ENCODE measurements at regions not wholly inside any gene's neighbourhood (a gene's known extent, or its start where the extent isn't known, plus 50 kb on each side); places are given as distances from the start of the nearest gene placed in this dataset.
"Not testable (repeated sequence)": the region's sequence is repeated elsewhere in the genome, so short reads cannot be mapped to it uniquely, and the experiment has no call there.

DNA sequence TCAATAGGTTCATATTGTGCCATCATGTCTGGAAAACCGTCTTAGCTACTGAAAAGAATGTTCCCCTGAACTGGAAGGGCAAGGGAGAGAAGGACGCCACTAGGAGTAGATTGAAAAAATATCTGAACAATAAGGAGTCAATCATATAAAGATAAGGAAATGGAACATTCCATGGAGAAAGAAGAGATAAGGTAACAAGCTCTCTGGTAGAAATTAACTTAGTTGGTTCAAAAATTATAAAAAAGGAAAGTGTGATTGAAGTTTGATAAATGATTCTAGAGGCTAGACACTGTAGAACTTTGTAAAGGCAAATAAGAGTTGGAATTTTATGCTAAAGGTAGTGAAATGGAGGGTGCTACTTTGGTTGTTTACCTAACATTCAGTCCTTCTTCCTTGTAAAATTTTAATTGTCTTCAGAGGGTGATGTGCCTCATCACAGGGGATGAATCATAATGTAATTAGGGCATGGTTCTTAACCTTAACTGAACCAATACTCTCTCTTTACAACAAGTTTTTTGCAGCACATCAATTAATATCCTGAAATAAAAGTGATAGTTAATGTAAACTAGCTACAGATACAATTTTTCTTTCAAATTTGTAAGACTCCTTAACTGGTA is 135.5 kb downstream of the GPX5 start:
- Mint-ChIP-seq H3K9me3 (no peaks in the 10 kb centered on the region), H3K27me3 (peaks cover 67% of the 10 kb centered on the region), H3K36me3 (ENCODE audit: low read depth) (no peaks in the 10 kb centered on the region)

DNA sequence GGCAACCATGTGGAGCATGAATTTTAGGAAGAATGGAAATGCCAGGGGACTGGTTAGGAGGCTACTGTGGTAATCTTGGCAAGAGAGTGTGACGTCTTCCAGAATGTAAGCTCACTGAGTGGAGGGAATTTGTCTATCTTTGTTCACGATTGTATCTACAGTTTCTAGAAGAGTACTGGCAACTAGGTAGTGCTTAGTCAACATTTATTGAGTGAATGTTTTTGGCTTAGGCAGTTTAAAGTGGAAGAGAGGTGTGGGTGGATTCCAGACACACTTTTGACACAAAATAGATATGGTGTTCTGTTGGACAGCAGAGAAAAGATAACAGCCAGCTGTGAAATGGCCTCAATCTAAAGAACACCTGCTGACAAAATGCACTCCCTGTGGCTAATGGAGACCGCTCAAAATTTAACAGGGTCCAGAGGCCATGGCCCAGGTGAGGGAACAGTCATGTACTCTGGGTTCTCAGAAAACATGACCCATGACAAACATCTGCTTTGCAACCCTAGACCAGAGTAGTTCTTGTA is 139.3 kb downstream of the GPX5 start:
- Mint-ChIP-seq H3K9me3 (no peaks in the 10 kb centered on the region), H3K27ac (no peak overlapping the region), H3K4me3 (no peak overlapping the region), H3K4me1 (ENCODE audit: low read depth) (no peaks in the 10 kb centered on the region), H3K36me3 (ENCODE audit: low read depth) (no peaks in the 10 kb centered on the region), H3K27me3 (peaks cover 49% of the 10 kb centered on the region)

More for the DNA sequence above, 135.5 kb downstream of the GPX5 start:
- Mint-ChIP-seq H3K4me1 (ENCODE audit: low read depth) (peaks cover 33% of the 10 kb centered on the region), H3K27ac (no peak overlapping the region), H3K4me3 (no peak overlapping the region)

DNA sequence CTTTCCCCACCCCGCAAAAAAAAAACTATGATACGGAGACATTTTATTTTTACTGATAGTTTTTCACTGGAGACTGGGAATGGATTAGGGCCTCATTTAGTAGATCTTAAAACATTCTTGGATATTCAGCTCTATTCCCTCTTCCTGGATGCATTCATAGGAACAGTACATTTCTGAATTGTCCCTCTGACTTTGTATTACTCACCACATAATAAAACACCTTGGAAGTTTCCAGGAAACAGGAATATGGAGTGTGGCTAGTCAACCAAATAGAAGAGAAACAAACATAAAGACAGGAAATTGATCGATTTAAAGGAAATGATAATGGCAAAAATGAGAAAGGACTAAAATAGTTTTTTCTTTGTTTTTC is 147.7 kb downstream of the GPX5 start:
- peaks cover 4% of the 10 kb centered on the region for H3K9me3 Mint-ChIP-seq
- H3K27ac Mint-ChIP-seq, result peak overlapping the region; percentile 86
- peak overlapping the region; percentile 83 for H3K4me3 Mint-ChIP-seq
- H3K4me1 Mint-ChIP-seq (ENCODE audit: low read depth), result peaks cover 4% of the 10 kb centered on the region
- no peaks in the 10 kb centered on the region for H3K36me3 Mint-ChIP-seq (ENCODE audit: low read depth)
- peaks cover 74% of the 10 kb centered on the region for H3K27me3 Mint-ChIP-seq

DNA sequence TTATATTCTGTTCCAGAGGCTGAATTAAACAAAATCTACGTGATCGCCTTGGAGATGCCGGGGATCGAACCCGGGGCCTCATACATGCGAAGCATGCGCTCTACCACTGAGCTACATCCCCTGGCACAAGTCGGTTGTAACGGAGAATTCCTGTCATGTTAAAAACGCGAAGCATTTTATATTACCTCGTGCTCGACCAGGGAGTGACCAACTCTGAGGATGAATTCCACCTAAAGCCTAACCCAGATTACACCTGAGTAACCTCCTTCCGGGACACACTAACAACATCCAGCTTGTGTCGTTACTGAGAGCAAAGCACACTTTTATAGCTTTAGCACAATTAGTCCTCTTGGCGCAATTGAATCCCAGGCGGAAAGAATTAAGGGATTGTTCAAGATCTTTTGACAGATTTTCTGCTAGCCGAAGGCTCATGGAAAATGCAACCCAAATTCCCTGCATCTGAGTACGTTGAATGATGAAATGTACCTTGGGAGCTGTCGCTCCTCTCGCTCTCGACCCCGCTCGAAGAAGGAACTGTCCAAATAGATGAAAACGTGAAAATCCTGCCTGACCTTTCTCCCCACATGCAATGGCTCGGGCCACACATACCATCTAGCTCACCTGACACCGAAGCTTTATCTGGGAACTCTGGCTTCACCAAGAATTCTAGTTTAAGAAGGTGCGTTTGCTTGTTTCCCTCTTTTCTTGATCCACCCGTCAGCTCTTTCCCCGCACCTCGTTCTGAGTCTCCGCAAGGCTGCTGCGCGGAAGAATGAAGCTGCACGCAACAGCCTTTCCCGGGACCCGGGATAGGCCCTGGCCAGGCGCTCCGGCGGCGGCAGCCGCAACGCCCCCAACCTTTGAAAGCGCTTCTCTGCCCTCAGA is 148.3 kb downstream of the GPX5 start:
- H3K4me1 Mint-ChIP-seq (ENCODE audit: low read depth), result peaks cover 4% of the 10 kb centered on the region
- H3K9me3 Mint-ChIP-seq, result peaks cover 4% of the 10 kb centered on the region
- no peaks in the 10 kb centered on the region for H3K36me3 Mint-ChIP-seq (ENCODE audit: low read depth)
- peak overlapping the region; percentile 86 for H3K27ac Mint-ChIP-seq
- peak overlapping the region; percentile 83 for H3K4me3 Mint-ChIP-seq
- H3K27me3 Mint-ChIP-seq, result peaks cover 73% of the 10 kb centered on the region

DNA sequence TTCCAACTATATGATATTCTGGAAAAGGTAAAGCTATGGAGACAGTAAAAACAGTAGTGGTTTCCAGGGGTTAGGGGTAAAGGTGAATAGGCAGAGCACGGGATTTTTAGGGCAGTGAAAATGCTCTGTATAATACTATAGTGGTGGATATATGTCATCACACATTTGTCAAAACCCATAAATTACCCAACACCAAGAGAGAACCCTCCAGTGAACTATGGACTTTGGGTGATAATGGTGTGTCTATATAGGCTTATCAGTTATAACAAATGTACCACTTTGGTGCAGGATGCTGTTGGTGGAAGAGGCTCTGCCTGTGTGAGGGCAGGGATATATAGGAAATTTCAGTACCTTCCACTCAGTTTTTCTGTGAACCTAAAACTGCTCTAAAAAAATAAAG is 149.9 kb downstream of the GPX5 start:
- Mint-ChIP-seq H3K4me1 (ENCODE audit: low read depth) (peaks cover 4% of the 10 kb centered on the region), H3K27me3 (peaks cover 71% of the 10 kb centered on the region), H3K9me3 (peaks cover 4% of the 10 kb centered on the region), H3K27ac (no peak overlapping the region), H3K36me3 (ENCODE audit: low read depth) (no peaks in the 10 kb centered on the region), H3K4me3 (no peak overlapping the region)

DNA sequence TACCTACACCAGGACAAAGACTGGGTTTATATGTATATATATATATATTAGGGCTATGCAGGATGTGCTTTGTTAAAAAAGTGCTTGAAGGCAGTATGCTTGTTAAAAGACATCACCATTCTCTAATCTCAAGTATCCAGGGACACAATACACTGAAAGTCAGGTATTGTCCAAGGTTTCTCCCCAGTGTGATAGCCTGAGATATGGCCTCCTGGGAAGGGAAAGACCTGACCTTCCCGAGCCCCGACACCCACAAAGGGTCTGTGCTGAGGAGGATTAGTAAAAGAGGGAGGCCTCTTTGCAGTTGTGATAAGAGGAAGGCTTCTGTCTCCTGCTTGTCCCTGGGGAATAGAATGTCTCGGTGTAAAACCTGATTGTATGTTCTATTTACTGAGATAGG is 156.9 kb downstream of the GPX5 start:
- Mint-ChIP-seq H3K36me3 (ENCODE audit: low read depth) (no peaks in the 10 kb centered on the region), H3K9me3 (no peaks in the 10 kb centered on the region), H3K27ac (no peak overlapping the region), H3K27me3 (peaks cover 81% of the 10 kb centered on the region), H3K4me3 (no peak overlapping the region), H3K4me1 (ENCODE audit: low read depth) (no peaks in the 10 kb centered on the region)

DNA sequence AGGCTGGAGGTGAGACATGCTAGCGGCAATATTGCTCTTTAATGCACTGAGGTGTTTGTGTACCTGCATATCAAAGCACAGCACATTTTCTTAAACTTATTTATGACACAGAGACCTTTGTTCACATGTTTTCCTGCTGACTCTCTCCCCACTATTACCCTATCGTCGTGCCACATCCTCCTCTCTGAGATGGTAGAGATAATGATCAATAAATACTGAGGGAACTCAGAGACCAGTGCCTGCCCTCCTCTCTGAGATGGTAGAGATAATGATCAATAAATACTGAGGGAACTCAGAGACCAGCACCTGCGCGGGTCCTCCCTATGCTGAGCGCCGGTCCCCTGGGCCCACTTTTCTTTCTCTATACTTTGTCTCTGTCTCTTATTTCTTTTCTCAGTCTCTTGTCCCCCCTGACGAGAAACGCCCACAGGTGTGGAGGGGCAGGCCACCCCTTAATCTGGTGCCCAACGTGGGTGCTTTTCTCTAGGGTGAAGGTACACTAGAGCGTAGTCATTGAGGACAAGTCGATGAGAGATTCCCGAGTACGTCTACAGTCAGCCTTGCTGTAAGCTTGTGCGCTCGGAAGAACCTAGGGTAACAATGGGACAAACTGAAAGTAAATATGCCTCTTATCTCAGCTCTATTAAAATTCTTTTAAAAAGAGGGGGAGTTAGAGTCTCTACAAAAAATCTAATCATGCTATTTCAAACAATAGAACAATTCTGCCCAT is 157.4 kb downstream of the GPX5 start:
- H3K27me3 Mint-ChIP-seq, result peaks cover 82% of the 10 kb centered on the region
- H3K9me3 Mint-ChIP-seq; H3K36me3 Mint-ChIP-seq (ENCODE audit: low read depth); H3K27ac Mint-ChIP-seq; H3K4me1 Mint-ChIP-seq (ENCODE audit: low read depth); H3K4me3 Mint-ChIP-seq: not testable (repeated sequence)

DNA sequence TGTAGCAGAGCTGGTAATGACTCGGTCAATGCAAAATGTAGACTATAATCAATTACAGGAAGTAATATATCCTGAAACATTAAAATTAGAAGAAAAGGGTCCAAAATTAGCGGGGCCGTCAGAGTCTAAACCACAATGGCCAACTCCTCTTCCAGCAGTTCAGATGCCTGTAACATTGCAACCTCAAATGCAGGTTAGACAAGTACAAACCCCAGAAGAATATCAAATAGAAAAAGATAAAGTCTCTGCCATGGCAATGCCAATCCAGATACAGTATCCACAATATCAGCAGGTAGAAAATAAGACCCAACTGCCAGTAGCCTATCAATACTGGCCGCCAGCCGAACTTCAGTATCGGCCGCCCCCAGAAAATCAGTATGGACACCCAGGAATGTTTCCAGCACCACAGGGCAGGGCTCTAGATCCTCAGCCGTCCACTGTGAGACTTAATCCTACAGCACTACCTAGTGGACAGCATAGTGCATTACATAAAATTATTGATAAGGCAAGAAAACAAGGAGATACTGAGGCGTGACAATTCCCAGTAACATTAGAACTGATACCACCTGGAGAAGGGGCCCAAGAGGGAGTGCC is 158.4 kb downstream of the GPX5 start:
- Mint-ChIP-seq H3K27me3 (peaks cover 84% of the 10 kb centered on the region), H3K4me3 (no peak overlapping the region)

DNA sequence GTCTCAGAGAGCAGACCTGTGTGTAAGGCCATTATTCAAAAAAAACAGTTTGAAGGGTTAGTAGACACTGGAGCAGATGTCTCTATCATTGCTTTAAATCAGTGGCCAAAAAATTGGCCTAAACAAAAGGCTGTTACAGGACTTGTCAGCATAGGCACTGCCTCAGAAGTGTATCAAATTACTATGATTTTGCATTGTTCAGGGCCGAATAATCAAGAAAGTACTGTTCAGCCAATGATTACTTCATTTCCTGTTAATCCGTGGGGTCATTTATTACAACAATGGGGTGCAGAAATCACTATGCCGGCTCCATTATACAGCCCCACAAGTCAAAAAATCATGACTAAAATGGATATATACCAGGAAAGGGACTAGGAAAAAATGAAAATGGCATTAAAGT is 160.3 kb downstream of the GPX5 start:
- peaks cover 86% of the 10 kb centered on the region for H3K27me3 Mint-ChIP-seq
- H3K9me3 Mint-ChIP-seq; H3K36me3 Mint-ChIP-seq (ENCODE audit: low read depth); H3K4me1 Mint-ChIP-seq (ENCODE audit: low read depth); H3K4me3 Mint-ChIP-seq; H3K27ac Mint-ChIP-seq: not testable (repeated sequence)

More for the DNA sequence above, 158.4 kb downstream of the GPX5 start:
- H3K36me3 Mint-ChIP-seq (ENCODE audit: low read depth), result no peaks in the 10 kb centered on the region
- H3K27ac Mint-ChIP-seq, result no peak overlapping the region
- H3K9me3 Mint-ChIP-seq, result no peaks in the 10 kb centered on the region
- no peaks in the 10 kb centered on the region for H3K4me1 Mint-ChIP-seq (ENCODE audit: low read depth)

DNA sequence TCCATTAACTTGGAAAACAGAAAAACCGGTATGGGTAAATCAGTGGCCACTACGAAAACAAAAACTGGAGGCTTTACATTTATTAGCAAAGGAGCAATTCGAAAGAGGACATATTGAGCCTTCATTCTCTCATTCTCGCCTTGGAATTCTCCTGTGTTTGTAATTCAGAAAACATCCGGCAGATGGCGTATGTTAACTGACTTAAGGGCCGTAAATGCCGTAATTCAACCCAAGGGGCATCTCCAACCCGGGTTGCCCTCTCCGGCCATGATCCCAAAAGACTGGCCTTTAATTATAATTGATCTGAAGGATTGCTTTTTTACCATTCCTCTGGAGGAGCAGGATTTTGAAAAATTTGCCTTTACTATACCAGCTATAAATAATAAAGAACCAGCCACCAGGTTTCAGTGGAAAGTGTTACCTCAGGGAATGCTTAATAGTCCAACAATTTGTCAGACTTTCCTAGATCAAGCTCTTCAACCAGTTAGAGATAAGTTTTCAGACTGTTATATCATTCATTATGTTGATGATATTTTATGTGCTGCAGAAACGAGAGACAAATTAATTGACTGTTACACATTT is 160.9 kb downstream of the GPX5 start:
- not testable (repeated sequence) for H3K36me3 Mint-ChIP-seq (ENCODE audit: low read depth); H3K4me1 Mint-ChIP-seq (ENCODE audit: low read depth); H3K4me3 Mint-ChIP-seq; H3K27ac Mint-ChIP-seq; H3K9me3 Mint-ChIP-seq
- H3K27me3 Mint-ChIP-seq, result peaks cover 88% of the 10 kb centered on the region

DNA sequence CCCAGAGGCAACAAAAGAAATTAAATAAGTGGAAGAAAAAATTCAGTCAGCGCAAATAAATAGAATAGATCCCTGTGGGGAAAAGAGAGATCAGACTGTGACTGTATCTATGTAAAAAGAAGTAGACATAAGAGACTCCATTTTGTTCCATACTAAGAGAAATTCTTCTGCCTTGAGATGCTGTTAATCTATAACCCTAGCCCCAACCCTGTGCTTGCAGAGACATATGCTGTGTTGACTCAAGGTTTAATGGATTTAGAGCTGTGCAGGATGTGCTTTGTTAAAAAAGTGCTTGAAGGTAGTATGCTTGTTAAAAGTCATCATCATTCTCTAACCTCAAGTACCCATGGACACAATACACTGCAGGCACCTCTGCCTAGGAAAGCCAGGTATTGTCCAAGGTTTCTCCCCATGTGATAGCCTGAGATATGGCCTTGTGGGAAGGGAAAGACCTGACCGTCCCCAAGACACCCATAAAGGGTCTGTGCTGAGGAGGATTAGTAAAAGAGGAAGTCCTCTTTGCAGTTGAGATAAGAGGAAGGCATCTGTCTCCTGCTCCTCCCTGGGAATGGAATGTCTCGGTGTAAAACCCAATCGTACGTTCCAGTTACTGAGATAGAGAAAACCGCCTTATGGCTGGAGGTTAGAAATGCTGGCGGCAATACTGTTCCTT is 161.8 kb downstream of the GPX5 start:
- not testable (repeated sequence) for H3K9me3 Mint-ChIP-seq; H3K4me3 Mint-ChIP-seq; H3K36me3 Mint-ChIP-seq (ENCODE audit: low read depth); H3K4me1 Mint-ChIP-seq (ENCODE audit: low read depth); H3K27ac Mint-ChIP-seq
- H3K27me3 Mint-ChIP-seq, result peaks cover 88% of the 10 kb centered on the region

DNA sequence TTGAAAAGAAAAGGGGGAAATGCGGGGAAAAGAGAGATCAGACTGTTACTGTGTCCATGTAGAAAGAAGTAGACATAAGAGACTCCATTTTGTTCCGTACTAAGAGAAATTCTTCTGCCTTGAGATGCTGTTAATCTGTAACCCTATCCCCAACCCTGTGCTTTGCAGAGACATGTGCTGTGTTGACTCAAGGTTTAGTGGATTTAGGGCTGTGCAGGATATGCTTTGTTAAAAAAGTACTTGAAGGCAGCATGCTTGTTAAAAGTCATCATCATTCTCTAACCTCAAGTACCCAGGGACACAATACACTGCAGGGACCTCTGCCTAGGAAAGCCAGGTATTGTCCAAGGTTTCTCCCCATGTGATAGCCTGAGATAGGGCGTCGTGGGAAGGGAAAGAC is 166.3 kb downstream of the GPX5 start:
- H3K9me3 Mint-ChIP-seq; H3K4me1 Mint-ChIP-seq (ENCODE audit: low read depth); H3K4me3 Mint-ChIP-seq; H3K27ac Mint-ChIP-seq; H3K36me3 Mint-ChIP-seq (ENCODE audit: low read depth): not testable (repeated sequence)
- H3K27me3 Mint-ChIP-seq, result peaks cover 88% of the 10 kb centered on the region

DNA sequence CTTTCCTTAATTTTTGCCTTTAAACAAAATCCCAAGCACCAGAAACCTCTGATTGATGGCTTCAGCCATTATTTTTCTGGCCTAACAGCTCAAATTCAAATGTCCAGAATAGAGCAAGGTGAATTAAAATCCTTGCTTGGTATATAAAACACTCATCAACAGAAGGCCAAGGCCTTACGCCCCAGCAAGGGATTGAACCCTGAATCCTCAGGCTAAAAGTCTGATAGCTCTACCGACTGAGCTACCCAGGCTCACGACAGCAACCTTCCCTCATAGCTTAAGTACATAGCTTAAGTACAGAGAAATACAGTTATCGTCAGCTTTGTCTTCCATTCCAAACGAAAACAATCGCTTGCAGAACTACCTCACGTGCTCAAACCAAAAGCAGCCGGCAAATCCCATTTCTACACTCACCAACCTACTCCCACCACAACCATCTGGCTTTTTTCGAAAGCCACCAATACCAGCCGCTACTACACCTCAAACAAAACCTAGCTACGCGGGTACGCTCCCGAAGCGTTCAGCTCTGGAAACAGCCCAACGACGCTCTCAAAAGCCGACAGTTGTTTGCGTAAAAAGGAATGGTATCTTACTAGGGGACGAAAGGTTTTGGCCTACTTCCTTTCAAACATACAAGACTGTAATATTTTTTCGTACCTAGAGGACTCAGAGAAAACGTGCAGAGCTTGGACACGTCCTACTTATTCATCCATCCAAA is 167.5 kb downstream of the GPX5 start:
- H3K27ac Mint-ChIP-seq, result peak overlapping the region; percentile 53

More for the DNA sequence above, 167.5 kb downstream of the GPX5 start:
- H3K4me1 Mint-ChIP-seq (ENCODE audit: low read depth), result peaks cover 10% of the 10 kb centered on the region
- no peak overlapping the region for H3K4me3 Mint-ChIP-seq
- no peaks in the 10 kb centered on the region for H3K36me3 Mint-ChIP-seq (ENCODE audit: low read depth)
- H3K9me3 Mint-ChIP-seq, result no peaks in the 10 kb centered on the region
- H3K27me3 Mint-ChIP-seq, result peaks cover 89% of the 10 kb centered on the region

All from stimulated activated naive CD8-positive, alpha-beta T cell treated with anti-CD3 and anti-CD28 coated beads, Interleukin-15, Interleukin-2, amounts not matched to agents 100 ng/mL and 50 ng/mL, for 24 hours (primary cell).